ENCODE measurements at regions not wholly inside any gene's neighbourhood (a gene's known extent, or its start where the extent isn't known, plus 50 kb on each side); places are given as distances from the start of the nearest gene placed in this dataset.

- TF ChIP-seq ZMYM4 (CRISPR knock-in tag; IDR thresholded peaks at IDR 0.05), result peak; percentile 50; the same call in 1 of the 2 replicates
- peak; percentile 45; the same call in 1 of the 2 replicates for TF ChIP-seq CREM (IDR thresholded peaks at IDR 0.05)
- TF ChIP-seq CREM (CRISPR knock-in tag; IDR thresholded peaks at IDR 0.05), result no peak
- TF ChIP-seq ZNF629 (CRISPR knock-in tag; conservative IDR thresholded peaks at IDR 0.05), result no peak
- peak; percentile 52 for TF ChIP-seq GABPA (IDR thresholded peaks at IDR 0.05; ENCODE audit: low read depth, low read length)
- peak; percentile 91 for TF ChIP-seq GABPA (CRISPR knock-in tag; IDR thresholded peaks at IDR 0.05; ENCODE audit: low read depth)
- TF ChIP-seq SIX4 (CRISPR knock-in tag; IDR thresholded peaks at IDR 0.05), result no peak
- TF ChIP-seq ZNF841 (CRISPR knock-in tag; IDR thresholded peaks at IDR 0.05; ENCODE audit: borderline replicate concordance), result no peak
- no peak for TF ChIP-seq PRPF4 (IDR thresholded peaks at IDR 0.05; ENCODE audit: low read depth, low read length, poor library complexity, severe bottlenecking)
- TF ChIP-seq ZNF75D (CRISPR knock-in tag; IDR thresholded peaks at IDR 0.05; ENCODE audit: borderline replicate concordance), result no peak
These were observed 1793.7 kb upstream of the TENM3 start (continued) for GRCh38 chr4:180449395-180449956.

GRCh38 chr4:180455226-180455625 lies 1788.0 kb upstream of the TENM3 start:
- in situ Hi-C loops (cut with HindIII; ENCODE audit: extremely low pct_ligation_motif_present, low pct_unique_long_range_greater_than_20kb), result no loop called here
- intact Hi-C loops (cut with micrococcal nuclease; ENCODE audit: unreplicated experiment), result no loop called here
- H3K27ac ChIP-seq (ENCODE audit: extremely low read length, insufficient read depth, low read length), result no peak overlapping the region
- no peak overlapping the region for H2AFZ ChIP-seq (ENCODE audit: low read length)
- DNase-seq (ENCODE audit: low spot score) (no peak), FAIRE-seq (no peak), ATAC-seq (no peak)
- CTCF ChIA-PET (ENCODE audit: low intra/inter-chr PET ratio, low total read pairs), result no interaction called here
- H3K9me3 ChIP-seq (ENCODE audit: low read length), result no peaks in the 10 kb centered on the region
- BruUV-seq (replicated peaks), result no TSS peak
- H3K36me3 ChIP-seq (replicated peaks in 1 of 2; ENCODE audit: control insufficient read depth in 1 of 2, insufficient read depth in 2 of 2, low read length in 2 of 2), result no peaks in the 10 kb centered on the region
- H3K4me2 ChIP-seq (ENCODE audit: low read depth, low read length), result no peak overlapping the region
- H4K20me1 ChIP-seq (ENCODE audit: insufficient read depth, low read length), result no peaks in the 10 kb centered on the region
- POLR2A ChIA-PET, result no interaction called here
- no peaks in the 10 kb centered on the region for H3K79me2 ChIP-seq (ENCODE audit: insufficient read depth, low read length)
- no peaks in the 10 kb centered on the region for H3K4me1 ChIP-seq (ENCODE audit: insufficient read depth, low read length)
- no peak overlapping the region for H3K9ac ChIP-seq (ENCODE audit: insufficient read depth, low read depth, low read length)
- TF ChIP-seq ZHX1 (CRISPR knock-in tag; IDR thresholded peaks at IDR 0.05; ENCODE audit: low read depth), result no peak
- no peak for TF ChIP-seq SMARCC2 (IDR thresholded peaks at IDR 0.05)
- no peak for TF ChIP-seq FOXA1 (IDR thresholded peaks at IDR 0.05)
- TF ChIP-seq FOXA1 (CRISPR knock-in tag; IDR thresholded peaks at IDR 0.05), result no peak
- under 1% methylated on average over 3 of the region's 3 CpGs for WGBS (ENCODE audit: low lambda C conversion rate)
- no peak overlapping the region for H3K4me3 ChIP-seq (replicated peaks in 1 of 3; ENCODE audit: insufficient read depth in 1 of 3, low read depth in 2 of 3, low read length in 3 of 3)
- H3K27me3 ChIP-seq (ENCODE audit: control insufficient read depth in 1 of 2, insufficient read depth in 2 of 2, low read length in 2 of 2), result no peaks in the 10 kb centered on the region

All from HepG2 (cell line).